ENCODE measurements at regions not wholly inside any gene's neighbourhood (a gene's known extent, or its start where the extent isn't known, plus 50 kb on each side); places are given as distances from the start of the nearest gene placed in this dataset.

DNA sequence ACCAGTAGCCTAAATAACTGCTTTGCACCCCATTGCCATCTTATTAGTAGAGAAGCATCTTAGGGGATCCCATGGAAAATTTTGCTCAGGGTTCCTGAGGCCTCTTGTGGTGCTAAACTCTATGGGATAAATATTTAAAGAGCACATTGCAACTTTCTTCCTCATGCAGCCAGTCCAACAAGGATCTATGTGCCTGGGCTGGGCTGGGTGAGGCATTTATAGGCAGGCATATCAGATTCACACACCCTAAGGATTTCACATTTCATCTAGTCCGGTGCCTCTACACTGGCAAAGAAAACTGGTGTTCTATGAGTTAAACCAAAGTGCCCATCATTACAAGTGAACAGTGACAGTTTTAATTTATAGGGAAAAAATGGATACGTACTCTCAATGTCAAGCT, 512.3 kb downstream of the EDEM1 start:
- TF ChIP-seq, protein P1, sequence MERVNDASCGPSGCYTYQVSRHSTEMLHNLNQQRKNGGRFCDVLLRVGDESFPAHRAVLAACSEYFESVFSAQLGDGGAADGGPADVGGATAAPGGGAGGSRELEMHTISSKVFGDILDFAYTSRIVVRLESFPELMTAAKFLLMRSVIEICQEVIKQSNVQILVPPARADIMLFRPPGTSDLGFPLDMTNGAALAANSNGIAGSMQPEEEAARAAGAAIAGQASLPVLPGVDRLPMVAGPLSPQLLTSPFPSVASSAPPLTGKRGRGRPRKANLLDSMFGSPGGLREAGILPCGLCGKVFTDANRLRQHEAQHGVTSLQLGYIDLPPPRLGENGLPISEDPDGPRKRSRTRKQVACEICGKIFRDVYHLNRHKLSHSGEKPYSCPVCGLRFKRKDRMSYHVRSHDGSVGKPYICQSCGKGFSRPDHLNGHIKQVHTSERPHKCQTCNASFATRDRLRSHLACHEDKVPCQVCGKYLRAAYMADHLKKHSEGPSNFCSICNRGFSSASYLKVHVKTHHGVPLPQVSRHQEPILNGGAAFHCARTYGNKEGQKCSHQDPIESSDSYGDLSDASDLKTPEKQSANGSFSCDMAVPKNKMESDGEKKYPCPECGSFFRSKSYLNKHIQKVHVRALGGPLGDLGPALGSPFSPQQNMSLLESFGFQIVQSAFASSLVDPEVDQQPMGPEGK (CRISPR knock-in tag; IDR thresholded peaks at IDR 0.05; ENCODE audit: borderline replicate concordance): no peak
- TF ChIP-seq, protein P2, sequence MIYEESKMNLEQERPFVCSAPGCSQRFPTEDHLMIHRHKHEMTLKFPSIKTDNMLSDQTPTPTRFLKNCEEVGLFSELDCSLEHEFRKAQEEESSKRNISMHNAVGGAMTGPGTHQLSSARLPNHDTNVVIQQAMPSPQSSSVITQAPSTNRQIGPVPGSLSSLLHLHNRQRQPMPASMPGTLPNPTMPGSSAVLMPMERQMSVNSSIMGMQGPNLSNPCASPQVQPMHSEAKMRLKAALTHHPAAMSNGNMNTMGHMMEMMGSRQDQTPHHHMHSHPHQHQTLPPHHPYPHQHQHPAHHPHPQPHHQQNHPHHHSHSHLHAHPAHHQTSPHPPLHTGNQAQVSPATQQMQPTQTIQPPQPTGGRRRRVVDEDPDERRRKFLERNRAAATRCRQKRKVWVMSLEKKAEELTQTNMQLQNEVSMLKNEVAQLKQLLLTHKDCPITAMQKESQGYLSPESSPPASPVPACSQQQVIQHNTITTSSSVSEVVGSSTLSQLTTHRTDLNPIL (CRISPR knock-in tag; IDR thresholded peaks at IDR 0.05; ENCODE audit: low read depth): no peak
- TF ChIP-seq ZC3H10 (CRISPR knock-in tag; IDR thresholded peaks at IDR 0.05): no peak
- no peak for TF ChIP-seq CSDC2 (CRISPR knock-in tag; IDR thresholded peaks at IDR 0.05)
- TF ChIP-seq, protein P3, sequence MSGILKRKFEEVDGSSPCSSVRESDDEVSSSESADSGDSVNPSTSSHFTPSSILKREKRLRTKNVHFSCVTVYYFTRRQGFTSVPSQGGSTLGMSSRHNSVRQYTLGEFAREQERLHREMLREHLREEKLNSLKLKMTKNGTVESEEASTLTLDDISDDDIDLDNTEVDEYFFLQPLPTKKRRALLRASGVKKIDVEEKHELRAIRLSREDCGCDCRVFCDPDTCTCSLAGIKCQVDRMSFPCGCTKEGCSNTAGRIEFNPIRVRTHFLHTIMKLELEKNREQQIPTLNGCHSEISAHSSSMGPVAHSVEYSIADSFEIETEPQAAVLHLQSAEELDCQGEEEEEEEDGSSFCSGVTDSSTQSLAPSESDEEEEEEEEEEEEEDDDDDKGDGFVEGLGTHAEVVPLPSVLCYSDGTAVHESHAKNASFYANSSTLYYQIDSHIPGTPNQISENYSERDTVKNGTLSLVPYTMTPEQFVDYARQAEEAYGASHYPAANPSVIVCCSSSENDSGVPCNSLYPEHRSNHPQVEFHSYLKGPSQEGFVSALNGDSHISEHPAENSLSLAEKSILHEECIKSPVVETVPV (CRISPR knock-in tag; IDR thresholded peaks at IDR 0.05): no peak
- no peak for TF ChIP-seq ZFP3 (CRISPR knock-in tag; IDR thresholded peaks at IDR 0.05)
- no peak for TF ChIP-seq SNAI2 (CRISPR knock-in tag; IDR thresholded peaks at IDR 0.05)
- TF ChIP-seq RARB (CRISPR knock-in tag; IDR thresholded peaks at IDR 0.05): no peak
